ENCODE measurements at regions not wholly inside any gene's neighbourhood (a gene's known extent, or its start where the extent isn't known, plus 50 kb on each side); places are given as distances from the start of the nearest gene placed in this dataset.

- in situ Hi-C loops (cut with MboI; ENCODE audit: low pct_ligation_motif_present in 1 of 4, low pct_unique_long_range_greater_than_20kb in 1 of 4, low sequenced_read_pairs in 3 of 4): no loop called here
- no peak for TF ChIP-seq POLR2A (IDR thresholded peaks at IDR 0.05)
- TF ChIP-seq EP300 (IDR thresholded peaks at IDR 0.05; ENCODE audit: low read depth): no peak
- TF ChIP-seq POLR2AphosphoS5 (IDR thresholded peaks at IDR 0.05): no peak
- TF ChIP-seq, protein P1, sequence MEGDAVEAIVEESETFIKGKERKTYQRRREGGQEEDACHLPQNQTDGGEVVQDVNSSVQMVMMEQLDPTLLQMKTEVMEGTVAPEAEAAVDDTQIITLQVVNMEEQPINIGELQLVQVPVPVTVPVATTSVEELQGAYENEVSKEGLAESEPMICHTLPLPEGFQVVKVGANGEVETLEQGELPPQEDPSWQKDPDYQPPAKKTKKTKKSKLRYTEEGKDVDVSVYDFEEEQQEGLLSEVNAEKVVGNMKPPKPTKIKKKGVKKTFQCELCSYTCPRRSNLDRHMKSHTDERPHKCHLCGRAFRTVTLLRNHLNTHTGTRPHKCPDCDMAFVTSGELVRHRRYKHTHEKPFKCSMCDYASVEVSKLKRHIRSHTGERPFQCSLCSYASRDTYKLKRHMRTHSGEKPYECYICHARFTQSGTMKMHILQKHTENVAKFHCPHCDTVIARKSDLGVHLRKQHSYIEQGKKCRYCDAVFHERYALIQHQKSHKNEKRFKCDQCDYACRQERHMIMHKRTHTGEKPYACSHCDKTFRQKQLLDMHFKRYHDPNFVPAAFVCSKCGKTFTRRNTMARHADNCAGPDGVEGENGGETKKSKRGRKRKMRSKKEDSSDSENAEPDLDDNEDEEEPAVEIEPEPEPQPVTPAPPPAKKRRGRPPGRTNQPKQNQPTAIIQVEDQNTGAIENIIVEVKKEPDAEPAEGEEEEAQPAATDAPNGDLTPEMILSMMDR (IDR thresholded peaks at IDR 0.05): no peak
- Histone ChIP-seq H3K27me3 (no peaks in the 10 kb centered on the region), H3K36me3 (no peaks in the 10 kb centered on the region), H3K4me3 (no peak overlapping the region), H3K9me3 (no peaks in the 10 kb centered on the region), H3K4me1 (peaks cover 0 to 3% (median 0%) of the 10 kb centered on the region in 4 donors), H3K27ac (no peak overlapping the region)
- intact Hi-C loops (cut with DNase I; ENCODE audit: low total_unique reads): no loop called here
- no peak for DNase-seq
- 30 to 58% methylated on average over 2 of the region's 2 CpGs for WGBS, 2 donors (ENCODE audit: low coverage in 1 of 2)
Measured at GRCh38 chr2:8193146-8193545, 488.7 kb upstream of the ID2 start.

GRCh38 chr2:8193686-8194615 is 487.9 kb upstream of the ID2 start:
- intact Hi-C loops (cut with DNase I; ENCODE audit: low total_unique reads): no loop called here
- TF ChIP-seq POLR2A (IDR thresholded peaks at IDR 0.05) (no peak), EP300 (IDR thresholded peaks at IDR 0.05; ENCODE audit: low read depth) (no peak)

GRCh38 chr2:8195784-8196183 is 486.1 kb upstream of the ID2 start:
- Histone ChIP-seq H3K9me3 (no peaks in the 10 kb centered on the region), H3K36me3 (no peaks in the 10 kb centered on the region), H3K4me3 (no peak overlapping the region), H3K4me1 (peaks cover 0 to 3% (median 0%) of the 10 kb centered on the region in 4 donors), H3K27me3 (no peaks in the 10 kb centered on the region), H3K27ac (no peak overlapping the region)
- TF ChIP-seq, protein P1 (IDR thresholded peaks at IDR 0.05): no peak
- TF ChIP-seq EP300 (IDR thresholded peaks at IDR 0.05; ENCODE audit: low read depth): no peak
- no peak for TF ChIP-seq POLR2A (IDR thresholded peaks at IDR 0.05)
- TF ChIP-seq POLR2AphosphoS5 (IDR thresholded peaks at IDR 0.05): no peak
- intact Hi-C loops (cut with DNase I; ENCODE audit: low total_unique reads) (no loop called here), in situ Hi-C loops (cut with MboI; ENCODE audit: low pct_ligation_motif_present in 1 of 4, low pct_unique_long_range_greater_than_20kb in 1 of 4, low sequenced_read_pairs in 3 of 4) (no loop called here)
- 72 to 75% methylated on average over 1 of the region's 1 CpG for WGBS, 2 donors (ENCODE audit: low coverage in 1 of 2)
- no peak for DNase-seq

More at GRCh38 chr2:8193686-8194615, 487.9 kb upstream of the ID2 start:
- WGBS, 2 donors (ENCODE audit: low coverage in 1 of 2): 63 to 92% methylated on average over 3 to 15 of the region's 15 CpGs
- DNase-seq: no peak
- no peaks in the 10 kb centered on the region for H3K9me3 ChIP-seq
- H3K36me3 ChIP-seq: no peaks in the 10 kb centered on the region
- peaks cover 0 to 3% (median 0%) of the 10 kb centered on the region in 4 donors for H3K4me1 ChIP-seq
- no peak overlapping the region for H3K27ac ChIP-seq
- no peaks in the 10 kb centered on the region for H3K27me3 ChIP-seq
- H3K4me3 ChIP-seq: no peak overlapping the region
- in situ Hi-C loops (cut with MboI; ENCODE audit: low pct_ligation_motif_present in 1 of 4, low pct_unique_long_range_greater_than_20kb in 1 of 4, low sequenced_read_pairs in 3 of 4): no loop called here

GRCh38 chr2:8196316-8196715 is 485.5 kb upstream of the ID2 start:
- in situ Hi-C loops (cut with MboI; ENCODE audit: low pct_ligation_motif_present in 1 of 4, low pct_unique_long_range_greater_than_20kb in 1 of 4, low sequenced_read_pairs in 3 of 4): no loop called here
- no peaks in the 10 kb centered on the region for H3K9me3 ChIP-seq
- H3K27ac ChIP-seq: no peak overlapping the region
- H3K4me1 ChIP-seq: peaks cover 0 to 3% (median 0%) of the 10 kb centered on the region in 4 donors
- no peaks in the 10 kb centered on the region for H3K27me3 ChIP-seq
- H3K36me3 ChIP-seq: no peaks in the 10 kb centered on the region
- TF ChIP-seq POLR2A (IDR thresholded peaks at IDR 0.05) (no peak), POLR2AphosphoS5 (IDR thresholded peaks at IDR 0.05) (no peak)
- TF ChIP-seq, protein P1 (IDR thresholded peaks at IDR 0.05): no peak
- H3K4me3 ChIP-seq: no peak overlapping the region
- intact Hi-C loops (cut with DNase I; ENCODE audit: low total_unique reads): no loop called here
- no peak for DNase-seq
- 86 to 90% methylated on average over 2 to 3 of the region's 3 CpGs for WGBS, 2 donors (ENCODE audit: low coverage in 1 of 2)
